DMS 273 (cell line): ENCODE measurements at regions not wholly inside any gene's neighbourhood (a gene's known extent, or its start where the extent isn't known, plus 50 kb on each side); places are given as distances from the start of the nearest gene placed in this dataset.

Experiments
- DNase-seq: peaks from one replicate; lab custom pipeline; 2025; ENCODE audit not compliant: unreplicated experiment; lab: John Stamatoyannopoulos, UW

DNA sequence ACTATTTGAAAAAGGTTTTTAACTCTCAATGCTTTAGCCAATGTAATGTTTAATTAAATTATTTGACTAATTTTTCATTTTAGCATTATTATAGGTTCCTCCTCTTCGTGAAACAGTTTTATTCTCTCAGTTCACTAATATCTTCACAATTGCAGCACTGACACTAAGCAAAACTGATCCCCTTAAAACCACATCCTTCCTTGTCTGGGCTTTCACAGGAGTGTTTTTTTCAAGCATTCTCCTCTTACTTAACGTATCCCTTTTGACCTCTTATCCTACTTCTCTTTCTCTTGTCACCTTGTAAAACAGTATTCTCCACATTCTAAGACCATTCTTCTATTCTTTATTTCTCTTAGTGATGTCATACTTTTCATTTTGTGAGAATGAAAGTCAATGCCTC lies 112.8 kb downstream of the DSC3 start:
- DNase-seq, result no peak

DNA sequence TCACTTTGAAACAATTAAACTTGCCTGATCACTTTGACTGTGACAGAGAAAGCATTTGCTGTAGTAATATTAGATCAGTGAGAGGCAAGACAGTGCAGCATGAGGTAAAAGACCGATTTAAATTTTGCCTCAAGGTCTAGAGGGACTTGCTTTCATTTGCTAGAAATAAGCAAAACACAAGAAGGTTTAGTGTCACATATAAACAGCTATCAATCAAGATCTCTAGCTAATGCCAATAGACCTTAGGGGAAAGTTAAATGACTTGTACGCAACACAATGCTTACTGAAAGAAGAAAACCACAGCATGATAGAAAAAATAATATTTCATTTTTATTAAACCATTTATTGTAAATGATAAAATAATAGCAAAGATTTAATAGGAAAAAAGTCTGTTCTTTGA lies 113.5 kb downstream of the DSC3 start:
- no peak for DNase-seq

DNA sequence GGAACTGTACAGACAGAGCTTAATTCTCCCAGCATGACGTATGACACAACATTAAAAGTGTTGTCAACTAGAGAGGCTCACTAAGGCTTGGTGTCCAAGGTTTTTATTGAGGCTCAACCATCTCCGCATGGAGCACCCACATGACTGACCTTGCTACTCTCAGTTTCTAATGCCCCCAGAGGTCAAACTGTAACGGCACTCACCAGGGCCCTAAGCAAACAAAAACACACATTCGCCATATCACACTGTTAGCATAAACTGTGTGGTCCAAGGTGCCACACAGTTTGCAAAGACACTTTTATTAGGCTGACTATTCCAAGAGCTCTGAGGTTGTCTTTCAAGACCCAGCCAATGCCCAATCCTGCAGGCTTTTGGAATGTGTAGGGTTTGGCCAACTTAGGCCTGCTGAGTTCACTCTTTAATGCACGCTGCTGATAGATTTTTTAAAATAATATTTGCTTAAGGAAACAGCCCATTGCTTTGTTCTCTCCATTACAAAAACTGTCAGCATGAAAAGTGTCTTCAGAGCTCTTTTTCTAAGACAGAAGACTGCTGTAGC lies 114.9 kb downstream of the DSC3 start:
- no peak for DNase-seq

DNA sequence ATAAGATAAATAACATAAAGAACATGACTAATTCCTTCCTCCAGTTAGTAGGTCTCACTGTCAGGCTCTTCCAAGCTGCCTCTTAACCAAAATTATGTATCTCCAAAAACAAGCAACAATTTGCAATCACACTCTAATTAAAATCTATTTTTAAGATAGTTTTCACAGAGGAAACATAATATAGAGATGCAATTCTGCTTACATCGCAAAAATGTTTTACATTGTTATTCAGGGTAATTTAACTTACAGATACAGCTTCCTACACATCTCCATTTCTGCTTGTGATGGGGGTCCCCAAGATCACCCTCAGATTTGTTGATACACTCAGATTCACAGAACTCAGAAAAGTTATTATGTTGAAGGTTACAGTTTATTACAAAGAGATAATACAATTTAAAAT lies 115.5 kb downstream of the DSC3 start:
- DNase-seq, result no peak

DNA sequence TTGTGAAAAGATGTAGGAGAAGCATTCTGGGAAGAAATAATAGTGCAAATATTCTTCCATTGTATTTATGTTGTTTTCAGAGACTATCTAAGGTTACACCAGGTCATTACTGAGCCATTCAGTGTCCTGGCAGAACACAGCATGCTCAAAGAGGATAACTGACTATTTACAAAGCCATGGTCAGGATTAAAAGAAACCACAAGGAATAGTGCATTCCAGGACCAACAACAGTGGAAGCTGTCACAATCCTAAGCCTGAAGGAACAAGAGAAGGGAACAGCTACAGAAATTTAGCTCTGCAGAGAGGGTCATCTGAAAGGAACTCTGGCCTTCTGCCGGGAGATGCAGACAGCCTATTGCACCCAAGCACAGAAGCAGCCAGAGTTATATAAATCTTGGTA lies 116.7 kb downstream of the DSC3 start:
- DNase-seq, result no peak

DNA sequence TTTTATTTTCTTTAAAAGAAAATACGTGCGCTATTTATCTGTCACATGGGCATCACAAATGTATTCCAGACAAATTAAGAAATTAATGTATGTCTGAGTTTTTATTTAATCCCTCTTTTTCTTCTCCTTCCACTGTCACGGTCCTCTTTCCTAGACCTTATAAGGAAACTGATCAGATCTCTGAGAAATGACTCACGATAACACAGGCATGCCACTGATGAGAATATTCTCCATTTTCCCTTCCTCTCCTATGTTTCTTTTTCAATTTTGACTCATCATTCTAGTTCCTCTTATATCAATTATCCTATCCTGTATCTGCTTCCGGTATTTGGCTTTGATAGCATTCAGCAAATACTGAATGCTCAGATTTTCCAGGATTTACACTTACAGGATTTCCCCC lies 121.8 kb downstream of the DSC3 start:
- no peak for DNase-seq

DNA sequence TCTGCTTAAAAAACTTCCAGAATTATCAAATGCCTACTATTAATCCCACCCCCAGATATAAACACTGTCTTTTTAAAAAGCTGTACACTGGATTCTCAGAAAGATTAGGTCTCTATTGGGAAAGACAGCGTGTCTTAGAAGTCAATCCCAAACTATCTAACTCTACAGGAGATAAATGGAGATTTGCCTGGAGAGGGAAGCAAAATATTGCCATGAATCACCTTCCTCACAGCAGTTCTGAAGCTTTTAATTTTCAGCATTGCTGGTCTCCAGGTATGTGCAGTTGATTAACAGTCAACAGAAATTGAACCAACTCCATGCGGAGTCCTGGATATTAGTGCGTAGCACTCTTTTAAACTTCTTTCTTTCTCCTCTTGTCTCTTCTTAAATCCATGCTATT lies 122.2 kb downstream of the DSC3 start:
- no peak for DNase-seq

DNA sequence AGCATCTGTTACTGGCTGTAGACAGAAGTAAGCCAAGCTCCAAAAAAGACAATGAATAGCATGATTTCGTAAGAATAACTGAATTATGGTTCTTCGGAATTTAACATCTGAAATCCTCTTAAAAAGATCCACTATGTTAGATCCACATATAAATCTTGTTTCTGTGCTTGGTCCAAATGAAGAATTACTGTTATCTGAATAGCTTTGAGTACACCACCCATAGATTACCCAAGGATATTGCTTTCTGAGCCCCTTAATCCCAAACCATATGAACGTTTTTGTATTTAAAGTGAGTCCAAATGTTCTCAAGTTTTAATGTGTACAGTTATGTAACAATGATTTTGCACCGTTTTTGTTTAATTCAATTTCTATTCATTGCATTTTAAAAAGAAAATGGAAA lies 124.9 kb downstream of the DSC3 start:
- DNase-seq, result no peak

DNA sequence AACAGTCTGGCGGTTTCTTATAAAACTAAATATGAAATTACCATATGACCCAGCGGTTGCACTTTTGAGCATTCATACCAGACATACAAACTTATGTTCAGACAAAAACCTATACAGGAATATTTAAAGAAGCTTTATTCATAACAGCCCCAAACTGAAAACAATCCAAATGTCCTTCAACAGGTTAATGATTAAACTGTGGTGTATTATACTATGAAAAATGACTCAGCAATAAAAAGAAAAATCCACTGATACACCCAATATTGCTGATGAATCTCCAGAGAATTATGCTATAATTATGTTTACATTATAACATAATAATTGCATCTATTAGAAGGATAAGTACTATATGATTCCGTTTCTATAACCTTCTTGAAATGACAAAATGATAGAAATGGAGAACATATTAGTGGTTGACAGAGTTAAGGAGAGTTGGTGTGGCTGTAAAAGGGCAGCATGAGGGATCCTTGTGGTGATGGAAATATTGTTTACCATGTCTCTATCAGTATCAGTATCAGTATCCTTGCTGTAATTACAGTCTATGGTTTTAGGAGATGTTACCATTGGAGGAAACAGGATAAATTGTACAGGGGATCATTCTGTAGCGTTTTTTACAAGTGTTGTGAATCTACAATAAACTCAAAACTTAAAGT lies 127.1 kb downstream of the DSC3 start:
- no peak for DNase-seq

DNA sequence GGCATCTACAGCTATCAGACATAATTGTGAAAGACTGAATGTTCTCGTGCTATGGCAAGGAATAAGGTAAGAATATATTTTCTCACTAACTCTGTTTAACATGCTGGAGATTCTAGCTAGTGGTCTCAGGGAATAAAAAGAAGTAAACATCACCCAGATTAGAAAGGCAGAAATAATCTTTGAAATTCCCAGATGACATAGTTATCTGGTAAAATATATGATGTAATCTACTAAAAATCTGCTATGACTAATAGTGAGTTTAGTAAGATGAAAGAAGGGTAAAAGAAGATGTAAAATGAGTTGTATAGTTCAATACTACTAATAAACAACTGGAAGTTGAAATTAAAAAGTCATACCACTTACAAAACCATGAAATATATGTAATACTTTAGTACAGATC lies 134.2 kb downstream of the DSC3 start:
- no peak for DNase-seq

DNA sequence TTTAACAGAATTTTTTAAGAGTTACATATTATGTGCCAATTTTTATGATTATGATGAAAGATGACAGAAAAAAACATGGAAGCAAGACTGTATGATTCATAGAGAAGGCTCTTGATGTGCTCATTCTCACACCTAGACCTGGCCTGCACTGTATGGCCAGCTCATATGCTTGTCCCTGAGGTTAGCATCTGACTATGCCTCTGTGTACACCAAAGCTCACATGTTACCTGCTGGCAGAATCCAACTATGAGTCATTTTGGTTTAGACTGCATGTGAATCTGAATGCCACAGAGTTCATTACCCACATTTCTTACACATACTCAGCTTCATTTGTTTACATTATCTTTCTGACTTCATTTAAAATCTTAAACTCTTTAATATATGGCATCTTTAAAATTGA lies 139.0 kb downstream of the DSC3 start:
- DNase-seq, result no peak

DNA sequence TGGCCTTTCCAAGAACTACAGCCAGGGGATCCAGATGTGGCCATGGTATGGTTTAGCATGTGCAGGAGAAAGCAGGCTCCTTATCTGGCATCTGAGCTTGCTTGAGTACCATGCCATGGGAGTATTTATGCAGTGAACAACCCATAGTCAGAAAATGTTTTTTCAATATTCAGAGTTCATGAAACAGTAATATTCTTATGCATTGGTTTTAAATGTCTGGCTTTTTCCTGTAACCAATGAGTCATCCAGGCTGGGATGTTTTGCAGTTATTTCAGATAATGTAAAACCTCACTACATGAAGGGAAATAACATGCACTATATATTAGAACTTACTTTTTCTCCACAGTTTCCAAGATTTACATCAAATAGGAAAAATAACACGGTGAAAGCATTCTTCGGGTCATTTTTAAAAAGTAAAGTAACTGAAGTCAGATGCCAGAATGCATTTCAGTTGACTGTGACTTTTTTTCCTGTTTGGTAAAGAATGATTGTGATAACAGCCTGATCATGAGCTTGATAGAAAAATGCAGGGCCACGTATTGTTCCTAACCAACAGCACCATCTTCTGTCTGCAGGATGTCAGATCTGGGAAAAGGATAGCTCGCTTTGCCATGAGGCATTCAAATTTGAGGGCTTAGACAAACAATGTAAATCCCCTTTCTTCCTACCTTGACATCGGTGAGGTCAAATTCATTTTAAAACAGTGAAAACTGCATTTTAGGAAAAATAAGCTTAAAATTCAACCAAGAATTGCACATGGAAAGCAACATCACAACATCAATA lies 152.8 kb downstream of the DSC3 start:
- DNase-seq, result peak; percentile 24

DNA sequence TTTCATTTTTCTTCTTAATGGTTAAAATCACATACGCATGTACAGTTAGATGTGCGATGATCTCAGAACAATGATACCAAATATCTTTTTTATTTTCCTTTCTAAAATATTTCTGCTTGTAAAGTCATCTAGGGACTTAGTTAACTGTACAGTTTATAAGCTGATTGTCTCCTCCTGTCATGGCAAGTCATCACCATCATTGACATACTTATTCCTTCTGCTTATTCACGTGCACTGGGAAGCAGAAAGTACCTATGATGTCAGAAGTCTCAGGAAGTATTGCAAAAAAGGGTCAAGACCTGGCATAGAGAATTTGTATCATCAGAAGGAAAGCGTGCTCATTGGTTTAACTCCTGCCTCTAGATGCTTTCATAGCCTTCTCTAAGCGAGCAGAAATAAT lies 154.2 kb downstream of the DSC3 start:
- no peak for DNase-seq

DNA sequence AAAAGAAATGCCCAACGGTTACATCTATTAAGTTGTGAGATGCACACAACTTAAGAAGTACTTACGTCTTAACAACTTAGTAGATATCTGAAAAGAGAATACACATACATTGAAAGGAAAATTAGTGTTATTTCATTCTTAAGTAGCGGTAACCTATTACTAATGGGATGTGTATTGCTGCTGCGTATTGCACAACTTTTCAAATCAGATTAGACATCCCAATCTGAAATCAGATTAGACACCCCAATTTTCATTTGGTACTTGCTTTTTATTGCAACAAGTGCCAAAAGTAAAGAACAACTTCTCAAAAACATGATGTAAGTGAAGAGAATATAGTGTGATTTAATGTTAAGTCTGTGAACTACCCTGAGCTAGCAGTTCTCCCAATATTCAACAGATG lies 155.5 kb downstream of the DSC3 start:
- no peak for DNase-seq

DNA sequence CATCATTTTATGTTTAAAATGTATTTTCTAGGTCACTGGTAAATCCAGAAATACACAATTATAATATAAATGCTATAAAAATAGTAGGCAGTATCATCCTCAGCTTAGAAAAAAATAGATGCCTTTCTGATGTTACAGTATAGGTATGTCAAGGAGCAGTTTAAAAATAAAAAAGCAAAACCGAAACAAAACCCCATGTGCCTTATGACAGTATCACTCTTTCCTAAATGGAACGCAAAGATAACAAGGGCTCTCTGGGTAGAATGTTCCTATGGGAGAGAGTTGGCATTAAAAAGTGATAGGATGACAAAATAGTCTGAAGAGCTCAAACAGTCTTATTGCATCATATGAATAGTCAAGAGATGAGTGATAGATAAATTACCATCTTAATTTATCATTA lies 172.1 kb downstream of the DSC3 start:
- no peak for DNase-seq

DNA sequence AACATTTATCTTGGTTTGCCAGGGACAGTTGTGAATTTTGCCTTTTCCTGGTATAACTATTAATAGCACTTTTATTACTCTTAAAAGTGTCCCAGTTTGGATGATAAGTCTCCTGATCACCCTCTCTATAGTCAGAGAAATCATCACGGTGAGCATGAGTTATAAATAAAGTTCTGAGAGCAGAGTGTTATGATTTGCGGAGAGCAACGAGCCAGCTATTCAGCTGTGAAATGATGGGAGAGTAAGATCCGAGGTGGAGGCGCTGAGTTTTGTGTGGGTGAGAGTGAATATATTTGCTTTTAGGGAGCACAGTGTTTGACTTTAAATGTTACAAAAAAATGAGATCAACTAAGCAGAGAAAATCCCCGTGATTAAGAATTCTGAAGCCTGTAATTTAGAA lies 179.6 kb downstream of the DSC3 start:
- no peak for DNase-seq

DNA sequence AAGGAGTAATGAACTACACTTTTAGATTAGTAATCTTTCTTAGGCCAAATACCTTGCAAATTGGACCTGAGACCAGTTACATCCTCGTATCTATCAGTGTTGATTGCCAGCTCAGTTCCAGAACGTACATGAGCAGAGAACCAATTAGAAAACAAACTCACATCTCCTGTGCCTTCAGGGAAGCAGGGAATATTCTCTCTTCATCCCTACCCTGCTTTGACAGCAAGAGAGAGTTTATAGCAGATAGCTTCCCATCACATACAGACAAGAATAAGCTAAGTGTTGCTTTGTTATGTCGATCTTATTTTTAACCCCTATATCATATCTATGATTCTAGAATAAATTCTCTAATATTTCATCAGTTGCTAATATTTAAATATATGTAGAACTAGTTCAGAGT lies 181.8 kb downstream of the DSC3 start:
- no peak for DNase-seq

DNA sequence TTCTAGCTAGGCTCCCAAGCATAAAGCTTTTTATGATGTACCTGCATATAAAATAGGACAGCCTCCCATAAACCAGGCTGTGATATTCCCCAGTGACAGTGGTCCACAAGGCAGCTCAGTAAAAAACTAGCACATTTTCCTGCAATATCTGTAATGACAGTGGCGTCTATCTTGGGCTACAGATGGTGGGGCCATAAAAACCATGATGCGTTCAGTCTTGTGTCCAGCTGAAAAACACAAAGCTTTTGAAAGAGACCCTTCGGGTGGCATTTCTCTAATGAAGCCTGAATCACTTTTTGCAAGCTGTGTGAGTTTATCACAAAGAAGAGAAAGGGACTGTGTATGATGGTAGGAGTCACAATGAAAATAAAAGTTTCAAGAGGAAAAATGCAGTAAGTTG lies 183.5 kb downstream of the DSC3 start:
- DNase-seq, result no peak

DNA sequence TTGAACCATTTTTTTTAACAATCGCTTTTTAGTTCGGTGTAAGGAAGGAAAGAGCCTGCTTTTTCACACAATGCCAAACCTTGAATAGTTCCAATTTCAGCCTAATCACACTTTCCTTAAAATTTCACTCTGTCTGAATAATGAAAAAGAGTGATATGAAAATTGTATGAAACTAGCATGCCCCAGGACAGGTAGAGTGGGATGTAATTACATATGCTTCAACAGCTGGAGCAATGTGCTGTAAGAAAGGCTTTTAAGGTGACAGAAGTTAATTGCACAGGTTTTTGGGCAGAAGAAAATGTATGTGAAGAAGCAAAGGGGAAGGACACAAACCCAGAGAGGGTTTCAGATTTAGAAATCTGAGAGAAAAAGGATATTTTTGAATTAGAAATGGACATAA lies 184.0 kb downstream of the DSC3 start:
- DNase-seq, result no peak

DNA sequence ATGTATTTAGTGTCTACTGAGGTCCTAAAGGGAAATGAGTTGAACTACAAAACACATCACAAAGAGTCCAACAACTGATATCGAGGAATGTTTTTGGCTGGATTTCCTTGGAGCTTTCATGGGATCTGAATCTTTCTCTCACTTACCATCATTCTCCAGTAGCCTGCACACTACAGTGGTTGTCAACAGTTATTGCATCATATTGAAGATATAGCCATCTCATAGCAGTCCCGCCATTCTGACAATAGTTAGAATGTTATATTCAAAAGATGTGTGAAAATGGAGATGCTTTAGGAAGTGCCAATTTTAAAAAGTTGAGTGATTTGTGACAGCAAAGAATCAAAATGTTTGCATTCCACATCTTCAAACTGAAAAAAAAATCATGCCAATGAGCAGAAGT lies 186.8 kb downstream of the DSC3 start:
- no peak for DNase-seq

DNA sequence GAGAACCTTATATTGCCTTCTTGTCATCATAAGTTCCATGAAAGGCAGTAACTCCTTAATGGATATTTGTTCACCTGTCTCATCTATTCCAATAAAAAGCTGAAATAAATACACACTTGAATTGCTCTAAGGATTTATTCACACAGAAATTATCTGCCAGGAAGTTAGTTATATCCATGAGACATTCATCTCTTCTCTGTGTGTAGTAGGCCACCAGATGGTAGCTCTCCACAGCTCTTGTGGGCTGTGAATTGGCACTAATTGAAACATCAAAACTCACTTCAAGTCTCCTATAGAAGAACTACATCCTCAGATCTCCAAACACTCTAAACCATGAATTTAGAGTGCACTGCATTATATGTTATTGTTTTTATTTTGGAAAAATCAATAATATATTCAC lies 189.6 kb downstream of the DSC3 start:
- no peak for DNase-seq

DNA sequence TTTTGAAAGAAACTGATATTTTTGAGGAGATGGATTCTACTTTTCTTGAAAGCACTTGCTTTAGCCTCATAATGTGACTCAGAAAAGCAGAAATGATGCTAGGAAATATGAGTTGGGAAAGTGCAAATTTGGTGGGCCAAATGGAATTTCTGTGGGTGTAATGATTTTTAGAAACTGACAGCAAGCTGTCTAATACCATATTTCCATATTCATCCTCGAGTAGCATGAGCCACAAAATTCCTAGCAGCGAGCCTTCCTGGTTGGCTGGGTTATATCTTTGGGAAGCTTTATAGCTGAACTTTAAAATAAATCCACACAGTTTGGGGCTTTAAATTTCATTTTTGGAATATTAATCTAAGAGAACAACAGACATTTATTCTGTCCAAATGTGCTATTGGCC lies 190.0 kb downstream of the DSC3 start:
- no peak for DNase-seq
